Natural killer cell treated with Interleukin-12 subunit alpha and Interleukin-12 subunit beta and Interleukin-15 and Interleukin-18, amount 100 ng/mL, for 72 hours (primary cell): ENCODE measurements at regions not wholly inside any gene's neighbourhood (a gene's known extent, or its start where the extent isn't known, plus 50 kb on each side); places are given as distances from the start of the nearest gene placed in this dataset.

ENCODE experiments used
- ATAC-seq, 2 donors: fragments of 150-1000 bp; cut with Tn5 transposase in 1 of 2; sonication (Bioruptor Pico), chemical (Tn5 transposase) in 1 of 2; 2 replicates each; pipeline ENCODE4 v1.10.0; 2021
- DNase-seq: peaks from one replicate; pipeline ENCODE4 v3.0.0; 2022; ENCODE audit warnings: low spot score
- H3K27ac Mint-ChIP-seq, 2 donors: 1 replicate in 1 of 2; 2 replicates in 1 of 2; pipeline ENCODE4 v1.8.0; 2022; ENCODE audit warnings: mixed read lengths in 2 of 2, mild to moderate bottlenecking in 1 of 2, moderate library complexity in 1 of 2
- H3K27me3 Mint-ChIP-seq, 2 donors: 1 replicate in 1 of 2; 2 replicates in 1 of 2; pipeline ENCODE4 v1.8.0; 2022; ENCODE audit warnings: mixed read lengths in 2 of 2
- H3K36me3 Mint-ChIP-seq: one replicate; pipeline ENCODE4 v1.8.0; 2022; ENCODE audit warnings: mixed read lengths
- H3K4me1 Mint-ChIP-seq, 2 donors: 1 replicate in 1 of 2; 2 replicates in 1 of 2; pipeline ENCODE4 v1.8.0; 2022; ENCODE audit warnings: low read depth in 2 of 2, mixed read lengths in 2 of 2, mild to moderate bottlenecking in 1 of 2
- H3K4me3 Mint-ChIP-seq: one replicate; pipeline ENCODE4 v1.8.0; 2022; ENCODE audit warnings: mixed read lengths
- H3K9me3 Mint-ChIP-seq: 2 replicates; pipeline ENCODE4 v1.8.0; 2022; ENCODE audit warnings: mixed read lengths

DNA sequence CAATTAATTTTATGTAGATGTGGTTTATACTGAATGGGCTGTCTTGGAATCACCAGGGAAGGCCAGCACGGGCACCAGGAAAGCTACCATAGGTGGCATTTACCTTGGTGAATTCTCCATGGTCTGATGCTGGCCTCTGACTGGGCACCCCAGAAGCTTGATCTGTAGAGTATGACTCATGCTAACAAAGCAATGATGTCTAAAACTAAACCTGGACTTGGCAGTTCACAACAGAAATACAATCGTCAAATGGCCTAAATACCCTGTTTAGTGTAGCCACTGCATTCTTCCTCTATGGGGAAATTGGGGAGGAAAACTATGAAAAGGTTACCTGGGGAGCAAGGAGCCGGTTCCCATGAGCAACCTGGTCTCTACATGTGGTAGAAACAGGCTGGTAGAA lies 98.0 kb downstream of the ATPSCKMT start:
- H3K36me3 Mint-ChIP-seq, result no peaks in the 10 kb centered on the region
- no peak overlapping the region for H3K4me3 Mint-ChIP-seq
- H3K9me3 Mint-ChIP-seq, result no peaks in the 10 kb centered on the region
- ATAC-seq, result no peak
- H3K27ac Mint-ChIP-seq, result no peak overlapping the region
- H3K27me3 Mint-ChIP-seq, result peaks cover 0 to 7% of the 10 kb centered on the region in 2 donors
- DNase-seq, result no peak
- no peaks in the 10 kb centered on the region for H3K4me1 Mint-ChIP-seq

DNA sequence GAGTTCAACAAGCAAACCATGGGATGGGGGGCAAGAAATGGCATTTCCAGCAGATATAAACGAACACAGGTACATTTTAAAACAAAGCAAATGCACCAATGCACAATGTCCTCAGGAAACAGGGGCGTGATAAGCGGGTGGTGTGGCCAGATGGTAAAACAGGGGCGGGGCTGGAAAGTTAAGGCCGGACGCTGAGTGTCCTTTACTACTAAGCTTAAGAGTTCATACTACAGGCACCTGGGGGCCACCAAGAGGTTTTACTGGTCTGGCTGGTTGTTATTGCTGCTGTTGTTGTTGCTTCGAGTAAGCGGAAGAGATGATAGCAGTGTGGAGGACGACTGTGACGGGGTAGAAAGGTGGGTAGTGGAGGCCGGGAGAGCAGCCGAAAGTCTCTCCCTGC lies 99.8 kb downstream of the ATPSCKMT start:
- DNase-seq (no peak), ATAC-seq (no peak)
- Mint-ChIP-seq H3K4me1 (no peaks in the 10 kb centered on the region), H3K4me3 (no peak overlapping the region), H3K9me3 (no peaks in the 10 kb centered on the region), H3K27ac (no peak overlapping the region), H3K36me3 (no peaks in the 10 kb centered on the region), H3K27me3 (peaks cover 0 to 7% of the 10 kb centered on the region in 2 donors)

DNA sequence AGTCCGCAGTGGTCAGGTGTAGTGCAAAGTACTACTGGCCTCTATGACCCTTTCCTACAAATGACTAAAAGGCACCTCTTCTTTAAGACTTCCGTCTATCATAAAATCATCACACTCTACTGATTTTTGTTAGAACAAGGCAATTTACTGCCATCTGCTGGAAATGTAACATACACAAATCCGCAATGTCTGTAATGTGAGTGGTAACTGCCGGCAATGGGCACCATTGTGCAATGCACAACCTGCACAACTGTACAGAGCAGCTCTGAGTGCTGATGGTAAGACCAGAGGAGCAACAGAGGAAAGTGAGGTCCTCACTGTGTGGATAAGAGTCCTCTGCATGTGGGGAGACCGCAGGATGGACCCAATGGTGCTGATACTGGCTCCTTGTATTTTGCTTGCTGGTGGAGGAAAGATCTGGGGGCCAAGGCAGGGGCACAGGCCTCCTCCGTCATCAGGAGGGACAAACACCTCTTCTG lies 103.7 kb downstream of the ATPSCKMT start:
- Mint-ChIP-seq H3K27ac (no peak overlapping the region), H3K9me3 (no peaks in the 10 kb centered on the region), H3K27me3 (no peaks in the 10 kb centered on the region), H3K4me1 (no peaks in the 10 kb centered on the region), H3K4me3 (no peak overlapping the region), H3K36me3 (no peaks in the 10 kb centered on the region)
- no peak for DNase-seq
- peak in 1 of 2 donors; percentile 48 for ATAC-seq

DNA sequence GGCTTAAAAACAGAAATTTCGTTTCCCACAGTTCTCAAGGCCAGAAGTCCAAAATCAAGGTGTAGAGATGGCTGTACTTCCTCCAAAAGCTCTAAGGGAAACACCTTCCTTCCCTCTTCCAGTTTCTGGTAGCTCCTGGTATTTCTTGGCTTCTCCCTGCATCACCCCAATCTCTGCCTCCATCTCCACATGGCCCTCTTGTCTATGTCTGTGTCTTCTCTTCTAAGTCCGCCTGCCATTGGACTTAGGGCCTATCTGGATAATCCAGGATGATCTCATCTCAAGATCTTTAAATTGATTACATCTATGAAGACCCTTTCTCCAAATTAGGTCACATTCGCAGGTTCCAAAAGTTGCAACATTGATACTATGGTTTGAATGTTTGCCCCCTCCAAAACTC lies 105.6 kb downstream of the ATPSCKMT start:
- H3K4me3 Mint-ChIP-seq, result no peak overlapping the region
- H3K36me3 Mint-ChIP-seq, result no peaks in the 10 kb centered on the region
- H3K9me3 Mint-ChIP-seq, result no peaks in the 10 kb centered on the region
- no peak overlapping the region for H3K27ac Mint-ChIP-seq
- no peaks in the 10 kb centered on the region for H3K4me1 Mint-ChIP-seq
- ATAC-seq, result no peak
- no peak for DNase-seq
- no peaks in the 10 kb centered on the region for H3K27me3 Mint-ChIP-seq

DNA sequence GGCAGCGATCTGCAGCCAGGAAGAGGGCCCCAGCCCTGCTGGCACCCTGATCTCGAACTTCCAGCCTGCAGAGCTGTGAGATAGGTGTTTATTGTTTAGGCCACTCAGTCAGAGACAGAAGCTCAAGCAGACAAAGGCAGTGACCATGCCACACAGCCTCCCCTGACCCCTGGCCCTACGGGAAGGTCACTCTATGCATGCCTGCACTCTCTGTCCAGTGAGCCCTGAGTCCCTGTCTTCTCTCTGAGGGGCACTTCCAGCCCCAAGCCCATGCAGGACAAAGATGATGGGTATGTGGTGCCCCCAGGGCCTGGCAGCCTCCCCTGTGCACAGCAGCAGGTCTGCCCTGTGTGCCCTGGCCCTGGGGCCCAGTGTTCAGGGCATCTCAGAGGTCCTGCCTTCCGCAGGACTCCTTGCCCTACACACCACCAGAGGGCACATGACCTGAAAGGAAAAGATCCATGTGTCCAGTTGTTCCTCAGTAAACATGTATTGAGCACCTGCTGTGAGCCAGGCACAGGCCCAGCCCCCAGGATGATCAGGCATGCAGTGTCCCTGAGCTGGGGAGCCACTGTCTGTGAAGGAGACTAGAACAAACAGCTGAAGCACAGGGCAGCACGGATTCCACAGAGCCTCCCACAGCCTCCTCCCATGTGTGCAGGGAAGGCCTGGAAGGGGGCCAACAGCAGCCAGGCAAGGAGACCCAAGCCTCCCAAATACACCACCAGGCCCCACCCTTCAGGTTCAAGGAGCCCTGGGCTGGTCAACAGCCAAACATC lies 109.3 kb downstream of the ATPSCKMT start:
- DNase-seq (no peak), ATAC-seq (peak; percentile 52 to 67)
- Mint-ChIP-seq H3K27ac (no peak overlapping the region), H3K9me3 (no peaks in the 10 kb centered on the region), H3K4me3 (no peak overlapping the region), H3K27me3 (no peaks in the 10 kb centered on the region), H3K36me3 (no peaks in the 10 kb centered on the region), H3K4me1 (no peaks in the 10 kb centered on the region)

DNA sequence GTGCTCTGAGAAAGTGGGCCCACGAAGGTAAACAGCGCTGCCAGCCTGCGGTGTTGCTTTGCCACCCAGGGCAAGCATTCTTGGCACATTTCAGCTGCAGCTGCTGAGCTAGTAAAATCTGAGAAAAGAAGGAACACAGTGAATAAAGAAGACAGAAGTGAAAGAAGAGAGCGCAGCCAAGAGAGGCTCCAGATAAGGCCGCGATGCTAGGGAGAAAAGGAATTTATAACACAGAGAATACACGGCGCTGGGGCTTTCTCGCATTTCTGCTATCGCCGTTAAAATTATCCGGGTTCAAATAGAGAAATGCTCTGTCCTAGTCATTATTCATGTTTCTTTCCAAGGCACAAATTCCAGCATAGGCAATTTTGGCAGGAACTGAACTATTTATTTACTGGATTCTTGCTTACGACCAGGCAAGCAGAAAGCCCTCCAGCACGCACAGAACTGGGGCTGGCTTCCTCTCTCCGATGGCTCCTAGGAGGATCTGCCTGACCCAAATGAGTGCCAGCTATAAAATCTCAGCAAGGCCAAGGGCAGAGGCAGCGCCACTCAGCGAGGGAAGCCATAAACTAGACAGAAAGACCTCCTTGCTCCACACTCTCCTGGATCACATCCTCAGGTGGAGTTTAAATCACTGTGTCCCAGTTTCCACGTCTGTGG lies 111.2 kb downstream of the ATPSCKMT start:
- no peak for DNase-seq
- Mint-ChIP-seq H3K36me3 (no peaks in the 10 kb centered on the region), H3K27ac (no peak overlapping the region), H3K27me3 (no peaks in the 10 kb centered on the region), H3K4me1 (no peaks in the 10 kb centered on the region), H3K4me3 (no peak overlapping the region), H3K9me3 (no peaks in the 10 kb centered on the region)
- no peak for ATAC-seq

DNA sequence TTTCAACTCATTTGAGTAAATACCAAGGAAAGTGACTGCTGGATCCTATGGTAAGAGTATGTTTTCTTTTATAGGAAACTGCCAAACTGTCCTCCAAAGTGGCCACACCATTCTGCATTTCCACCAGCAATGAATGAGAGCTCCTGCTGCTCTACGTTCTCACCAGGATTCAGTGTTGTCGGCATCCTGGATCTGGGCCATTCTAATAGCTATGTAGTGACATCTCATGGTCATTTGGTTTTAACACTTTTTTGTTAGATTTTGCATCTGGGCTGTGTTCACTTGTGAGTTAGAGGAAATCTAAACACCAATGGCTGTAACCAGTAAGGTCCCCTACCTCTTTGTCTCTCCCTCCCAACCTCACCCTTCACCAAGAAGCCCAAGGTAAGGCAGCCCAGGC lies 115.9 kb downstream of the ATPSCKMT start:
- no peaks in the 10 kb centered on the region for H3K9me3 Mint-ChIP-seq
- H3K27ac Mint-ChIP-seq, result no peak overlapping the region
- ATAC-seq (no peak), DNase-seq (no peak)
- no peaks in the 10 kb centered on the region for H3K4me1 Mint-ChIP-seq
- no peaks in the 10 kb centered on the region for H3K27me3 Mint-ChIP-seq
- no peak overlapping the region for H3K4me3 Mint-ChIP-seq
- H3K36me3 Mint-ChIP-seq, result no peaks in the 10 kb centered on the region

DNA sequence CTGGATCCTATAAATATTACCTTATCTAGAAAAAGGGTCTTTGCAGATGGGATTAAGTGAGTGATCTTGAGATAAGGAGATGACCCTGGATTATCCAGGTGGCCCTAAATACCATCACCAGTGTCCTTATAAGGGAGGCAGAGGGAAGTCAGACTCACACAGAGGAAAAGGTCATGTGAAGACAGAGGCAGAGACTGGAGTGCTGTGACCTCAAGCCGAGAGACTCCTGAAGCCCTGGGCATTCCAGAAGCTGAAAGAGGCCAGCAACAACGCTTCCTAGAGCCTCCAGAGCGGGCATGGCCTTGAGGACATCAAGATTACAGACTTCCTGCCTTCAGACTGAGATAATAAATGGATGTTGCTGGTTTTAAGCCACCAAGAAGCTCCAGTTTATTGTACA lies 118.8 kb downstream of the ATPSCKMT start:
- Mint-ChIP-seq H3K27me3 (no peaks in the 10 kb centered on the region), H3K9me3 (no peaks in the 10 kb centered on the region), H3K4me3 (no peak overlapping the region), H3K27ac (no peak overlapping the region), H3K4me1 (no peaks in the 10 kb centered on the region), H3K36me3 (no peaks in the 10 kb centered on the region)
- DNase-seq, result no peak
- no peak for ATAC-seq

DNA sequence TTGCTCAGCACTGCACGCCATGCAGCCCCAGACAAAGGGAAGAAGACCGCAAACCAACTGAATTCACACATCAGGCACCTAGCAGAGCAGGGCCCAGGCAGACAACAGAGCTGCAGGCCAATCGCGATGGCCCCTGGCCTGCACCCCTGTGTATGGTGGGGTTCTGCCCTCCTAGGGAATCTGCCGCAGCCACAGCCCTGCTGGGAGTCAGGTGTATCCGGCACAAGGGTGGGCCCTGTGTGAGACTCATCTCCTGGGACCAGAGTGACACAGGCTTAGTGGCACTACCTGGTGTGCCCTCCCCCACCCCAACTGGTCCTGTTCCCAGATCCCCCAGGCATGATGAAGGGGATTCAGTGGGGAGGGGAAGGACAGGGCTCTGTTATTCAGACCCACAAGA lies 122.8 kb downstream of the ATPSCKMT start:
- H3K9me3 Mint-ChIP-seq, result no peaks in the 10 kb centered on the region
- DNase-seq, result no peak
- H3K4me1 Mint-ChIP-seq, result no peaks in the 10 kb centered on the region
- no peak overlapping the region for H3K27ac Mint-ChIP-seq
- H3K27me3 Mint-ChIP-seq, result no peaks in the 10 kb centered on the region
- no peaks in the 10 kb centered on the region for H3K36me3 Mint-ChIP-seq
- H3K4me3 Mint-ChIP-seq, result no peak overlapping the region
- ATAC-seq, result peak; percentile 21 to 51

DNA sequence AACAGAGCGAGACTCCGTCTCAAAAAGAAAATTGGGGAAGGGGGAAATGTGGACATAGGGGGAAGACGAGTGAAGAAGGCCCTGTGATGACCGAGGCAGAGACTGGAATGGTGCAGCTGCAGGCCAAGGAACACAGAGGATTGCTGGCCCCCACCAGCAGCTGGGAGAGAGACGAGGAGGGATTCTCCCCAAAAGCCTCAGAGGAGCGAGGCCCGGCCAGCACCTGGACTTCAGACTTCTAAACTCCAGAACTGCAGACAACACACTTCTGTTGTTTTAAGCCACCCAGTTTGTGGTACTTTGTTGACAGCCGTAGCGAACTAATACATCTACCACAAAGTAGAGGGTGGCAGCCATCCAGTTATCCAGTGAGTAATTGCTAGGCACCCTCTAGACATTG lies 124.6 kb downstream of the ATPSCKMT start:
- Mint-ChIP-seq H3K4me3 (no peak overlapping the region), H3K9me3 (no peaks in the 10 kb centered on the region), H3K27ac (no peak overlapping the region), H3K4me1 (no peaks in the 10 kb centered on the region), H3K36me3 (no peaks in the 10 kb centered on the region), H3K27me3 (no peaks in the 10 kb centered on the region)
- no peak for ATAC-seq
- DNase-seq, result no peak

DNA sequence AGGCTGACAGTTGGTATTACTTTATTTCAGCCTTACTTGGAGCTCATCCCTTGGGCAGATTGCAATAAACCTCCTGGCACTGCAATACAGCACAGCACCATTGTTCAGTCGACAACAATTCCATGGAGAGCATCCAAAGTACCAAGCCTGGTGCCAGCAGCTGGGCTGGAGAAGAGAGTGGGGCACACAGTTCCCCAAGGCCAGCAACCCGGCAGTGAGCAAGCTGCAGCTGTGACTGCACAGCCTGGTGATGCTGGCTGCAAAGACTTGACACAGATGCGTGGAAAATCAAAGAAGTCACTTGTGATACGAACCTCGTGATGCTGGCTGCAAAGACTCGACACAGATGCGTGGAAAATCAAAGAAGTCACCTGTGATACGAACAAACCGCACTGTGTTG lies 125.4 kb downstream of the ATPSCKMT start:
- Mint-ChIP-seq H3K9me3 (no peaks in the 10 kb centered on the region), H3K4me3 (no peak overlapping the region), H3K27ac (no peak overlapping the region), H3K36me3 (no peaks in the 10 kb centered on the region), H3K27me3 (no peaks in the 10 kb centered on the region), H3K4me1 (no peaks in the 10 kb centered on the region)
- ATAC-seq (no peak), DNase-seq (no peak)

DNA sequence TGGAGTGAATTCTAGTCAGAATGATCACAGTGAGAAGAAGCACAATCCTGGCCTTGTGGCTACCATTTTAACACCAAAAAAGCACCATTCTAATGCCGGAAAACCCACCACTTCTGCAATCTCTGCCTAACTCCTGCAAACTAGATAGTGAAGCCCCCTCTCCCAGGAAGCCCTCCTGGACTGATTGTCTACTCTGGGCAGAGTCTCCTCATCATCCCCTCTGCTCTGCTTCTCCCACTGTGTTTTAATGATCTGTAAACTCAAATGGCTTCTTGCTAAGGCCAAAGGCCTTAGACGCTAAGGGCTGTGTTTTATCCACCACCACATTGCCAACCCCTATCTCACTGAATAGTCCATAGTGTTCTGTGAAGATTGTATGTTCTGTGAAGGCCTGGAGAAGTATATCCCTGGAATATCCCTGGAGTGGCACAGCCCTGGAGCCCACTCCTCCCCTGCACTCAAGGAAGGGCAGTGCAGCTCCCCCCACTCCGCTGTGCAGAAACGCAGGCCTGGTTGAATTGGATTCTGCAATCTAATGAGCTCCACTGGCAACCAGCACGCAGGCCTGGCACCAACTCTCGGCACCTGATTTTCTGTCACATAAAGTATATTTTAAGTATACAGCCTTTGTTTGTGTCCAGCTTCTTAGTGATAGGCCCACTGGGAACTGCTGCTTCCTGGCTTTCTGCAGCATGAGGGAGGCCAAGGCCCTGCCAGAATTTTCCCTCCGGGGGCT lies 126.3 kb downstream of the ATPSCKMT start:
- no peaks in the 10 kb centered on the region for H3K9me3 Mint-ChIP-seq
- H3K27ac Mint-ChIP-seq, result no peak overlapping the region
- no peaks in the 10 kb centered on the region for H3K36me3 Mint-ChIP-seq
- H3K27me3 Mint-ChIP-seq, result no peaks in the 10 kb centered on the region
- H3K4me1 Mint-ChIP-seq, result no peaks in the 10 kb centered on the region
- DNase-seq (no peak), ATAC-seq (no peak)
- H3K4me3 Mint-ChIP-seq, result no peak overlapping the region

DNA sequence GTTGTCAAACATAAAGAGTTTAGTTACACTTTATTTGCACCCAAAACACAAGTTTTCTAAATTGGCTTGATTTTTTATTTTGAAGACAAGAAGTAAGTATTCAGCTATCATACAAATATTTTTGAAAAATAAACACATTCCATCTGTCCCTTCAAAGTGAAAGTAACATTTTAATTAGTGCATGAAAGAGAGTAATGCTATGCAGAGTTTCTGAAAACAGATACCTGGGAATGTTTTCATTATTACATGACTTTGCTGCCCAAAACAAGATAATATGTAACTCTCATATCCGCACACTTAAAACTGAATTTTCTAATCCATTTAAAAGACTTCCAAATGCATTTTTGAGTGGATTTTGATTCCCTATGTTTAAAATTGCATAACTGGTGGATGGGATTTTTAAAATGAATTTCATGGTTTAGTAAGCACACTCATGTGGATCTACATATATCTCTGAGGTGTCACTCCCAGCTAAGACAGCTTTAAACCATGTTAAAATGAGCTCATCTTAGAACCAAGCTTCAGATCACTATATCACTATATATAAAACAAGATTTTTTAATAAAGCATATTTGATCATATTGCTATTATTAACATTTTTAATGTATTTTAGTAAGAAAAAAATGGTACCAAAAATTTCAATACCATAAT lies 127.5 kb downstream of the ATPSCKMT start:
- Mint-ChIP-seq H3K4me1 (no peaks in the 10 kb centered on the region), H3K9me3 (no peaks in the 10 kb centered on the region), H3K27ac (no peak overlapping the region), H3K4me3 (no peak overlapping the region), H3K36me3 (no peaks in the 10 kb centered on the region), H3K27me3 (peaks cover 0 to 3% of the 10 kb centered on the region in 2 donors)
- no peak for DNase-seq
- no peak for ATAC-seq

DNA sequence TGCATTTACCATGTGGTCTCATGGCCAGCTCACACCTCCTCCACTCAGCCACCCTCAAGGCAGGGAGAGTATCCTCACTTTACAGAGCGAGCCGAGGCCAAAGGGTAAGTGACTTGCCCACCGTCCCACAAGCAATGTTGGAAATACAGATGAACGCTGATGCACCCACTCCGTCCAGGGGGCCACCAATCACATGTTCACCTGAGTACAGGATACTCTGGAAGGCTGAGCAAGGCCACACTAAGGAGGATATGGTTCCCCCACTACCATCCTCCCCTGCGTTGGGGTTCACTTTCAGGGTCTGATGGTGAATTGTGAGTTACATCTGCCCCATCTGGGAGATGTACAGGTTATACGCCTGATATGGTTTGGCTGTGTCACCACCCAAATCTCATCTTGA lies 128.8 kb downstream of the ATPSCKMT start:
- Mint-ChIP-seq H3K4me3 (no peak overlapping the region), H3K36me3 (no peaks in the 10 kb centered on the region), H3K27me3 (peaks cover 0 to 3% of the 10 kb centered on the region in 2 donors), H3K27ac (no peak overlapping the region), H3K9me3 (no peaks in the 10 kb centered on the region), H3K4me1 (no peaks in the 10 kb centered on the region)
- ATAC-seq (no peak), DNase-seq (no peak)
